Peyer's patch (tissue), 4 donors: ENCODE measurements at regions not wholly inside any gene's neighbourhood (a gene's known extent, or its start where the extent isn't known, plus 50 kb on each side); places are given as distances from the start of the nearest gene placed in this dataset.

ENCODE experiments used
- CTCF ChIP-seq, 6 experiments: fragments of 450-650 bp in 4 of 6; fragments of 200-600 bp in 2 of 6; sonication (generic) in 1 of 6; IDR thresholded peaks; one replicate each; pipeline ENCODE4 v1.5.1; 2017 to 2019; ENCODE audit warnings: antibody characterized with exemption in 6 of 6, mild to moderate bottlenecking in 3 of 6, moderate library complexity in 1 of 6
- POLR2A ChIP-seq, 2 donors: fragments of 450-650 bp; IDR thresholded peaks; one replicate each; pipeline ENCODE4 v1.5.1; 2017; ENCODE audit warnings: antibody characterized with exemption in 2 of 2, mild to moderate bottlenecking in 2 of 2, moderate library complexity in 2 of 2

DNA sequence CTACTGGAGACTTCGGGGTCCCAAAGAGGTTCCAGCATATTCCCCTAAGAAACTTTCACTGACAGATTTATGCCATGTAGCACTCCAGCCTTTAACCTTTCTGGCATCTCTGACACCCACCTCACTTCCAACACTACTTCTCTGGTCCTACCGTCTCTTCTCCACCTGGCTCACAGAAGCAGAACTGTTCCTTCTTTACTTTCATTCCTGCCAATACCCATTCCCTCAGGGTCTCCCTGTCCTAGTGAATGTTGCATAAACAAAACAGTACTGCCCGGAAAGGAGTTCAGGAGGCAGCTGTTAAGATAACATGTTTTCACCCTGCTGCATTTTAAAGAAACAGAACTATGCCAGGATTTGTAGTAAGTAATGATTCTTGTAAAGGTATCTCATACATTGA, 136.0 kb upstream of the MIR17HG start:
- no peak for TF ChIP-seq POLR2A (IDR thresholded peaks at IDR 0.05)
- TF ChIP-seq CTCF (IDR thresholded peaks at IDR 0.05) = no peak
